Left lung (tissue), 4 donors: ENCODE measurements at regions not wholly inside any gene's neighbourhood (a gene's known extent, or its start where the extent isn't known, plus 50 kb on each side); places are given as distances from the start of the nearest gene placed in this dataset.

Experiments
- ATAC-seq: fragments of 200-7000 bp; cut with Tn5 transposase; one replicate; pipeline ENCODE4 v1.9.1; 2020; ENCODE audit warnings: moderate library complexity
- DNase-seq, 4 donors: peaks; one replicate each; pipeline ENCODE4 v3.0.0-alpha.2; 2013 to 2020
- H3K27ac ChIP-seq, 2 donors: fragments of 200-600 bp; sonication (generic) in 1 of 2; one replicate each; pipeline versions ENCODE4 v1.5.0 to v1.8.0; 2020 to 2021
- H3K27me3 ChIP-seq, 2 donors: fragments of 200-600 bp; sonication (generic) in 1 of 2; one replicate each; pipeline versions ENCODE4 v1.5.0 to v1.8.0; 2020 to 2021
- H3K36me3 ChIP-seq, 2 donors: fragments of 200-600 bp; sonication (generic) in 1 of 2; one replicate each; pipeline versions ENCODE4 v1.5.0 to v1.8.0; 2020 to 2021
- H3K4me1 ChIP-seq, 2 donors: fragments of 200-600 bp; one replicate each; pipeline ENCODE4 v1.8.0; 2021
- H3K4me3 ChIP-seq, 2 donors: fragments of 200-600 bp; sonication (generic) in 1 of 2; one replicate each; pipeline versions ENCODE4 v1.5.0 to v1.8.0; 2020 to 2021; ENCODE audit warnings: mild to moderate bottlenecking in 1 of 2
- H3K9me3 ChIP-seq, 2 donors: fragments of 200-600 bp; sonication (generic) in 1 of 2; one replicate each; pipeline versions ENCODE4 v1.5.0 to v1.8.0; 2020 to 2021
- CTCF ChIP-seq, 2 donors: fragments of 200-600 bp; sonication (generic) in 1 of 2; IDR thresholded peaks; one replicate each; pipeline versions ENCODE4 v1.5.0 to v1.8.0; 2021; ENCODE audit warnings: antibody characterized with exemption in 2 of 2
- intact Hi-C, 2 donors: fragments of 100-400 bp; cut with DNase I; formaldehyde crosslinking; loops; one replicate each; pipeline versions ENCODE4 v1.11.2 to v1.14.2; 2022
- donor health status: DM: no; HTN: yes; CAD: no.
- donor health status: DM: no; HTN: no; CAD: no.

GRCh38 chr11:25886036-25886435 lies 445.9 kb upstream of the ANO3 start:
- Histone ChIP-seq H3K4me1 (no peaks in the 10 kb centered on the region), H3K36me3 (no peaks in the 10 kb centered on the region), H3K4me3 (no peak overlapping the region), H3K27ac (no peak overlapping the region), H3K9me3 (no peaks in the 10 kb centered on the region), H3K27me3 (no peaks in the 10 kb centered on the region)
- no peak for TF ChIP-seq CTCF (IDR thresholded peaks at IDR 0.05)
- intact Hi-C loops, result no loop called here
- ATAC-seq, result no peak
- no peak for DNase-seq

GRCh38 chr11:25890626-25891260 lies 441.2 kb upstream of the ANO3 start:
- no peak for ATAC-seq
- H3K4me3 ChIP-seq, result no peak overlapping the region
- no peaks in the 10 kb centered on the region for H3K9me3 ChIP-seq
- TF ChIP-seq CTCF (IDR thresholded peaks at IDR 0.05), result no peak
- H3K27me3 ChIP-seq, result no peaks in the 10 kb centered on the region
- H3K4me1 ChIP-seq, result no peaks in the 10 kb centered on the region
- H3K27ac ChIP-seq, result no peak overlapping the region
- intact Hi-C loops, result no loop called here
- no peak for DNase-seq
- H3K36me3 ChIP-seq, result no peaks in the 10 kb centered on the region

GRCh38 chr11:25891960-25892359 lies 440.0 kb upstream of the ANO3 start:
- TF ChIP-seq CTCF (IDR thresholded peaks at IDR 0.05), result no peak
- no peak overlapping the region for H3K27ac ChIP-seq
- H3K4me1 ChIP-seq, result no peaks in the 10 kb centered on the region
- H3K9me3 ChIP-seq, result no peaks in the 10 kb centered on the region
- no peaks in the 10 kb centered on the region for H3K27me3 ChIP-seq
- DNase-seq (no peak), ATAC-seq (no peak)
- no peaks in the 10 kb centered on the region for H3K36me3 ChIP-seq
- no peak overlapping the region for H3K4me3 ChIP-seq
- intact Hi-C loops, result no loop called here

GRCh38 chr11:25899617-25900160 lies 432.2 kb upstream of the ANO3 start:
- Histone ChIP-seq H3K4me3 (no peak overlapping the region), H3K27ac (no peak overlapping the region), H3K4me1 (no peaks in the 10 kb centered on the region), H3K9me3 (no peaks in the 10 kb centered on the region), H3K36me3 (no peaks in the 10 kb centered on the region), H3K27me3 (no peaks in the 10 kb centered on the region)
- DNase-seq (no peak), ATAC-seq (no peak)
- TF ChIP-seq CTCF (IDR thresholded peaks at IDR 0.05), result no peak
- intact Hi-C loops, result no loop called here

GRCh38 chr11:25900814-25901213 lies 431.1 kb upstream of the ANO3 start:
- TF ChIP-seq CTCF (IDR thresholded peaks at IDR 0.05), result no peak
- H3K4me3 ChIP-seq, result no peak overlapping the region
- H3K4me1 ChIP-seq, result no peaks in the 10 kb centered on the region
- H3K36me3 ChIP-seq, result no peaks in the 10 kb centered on the region
- H3K27me3 ChIP-seq, result no peaks in the 10 kb centered on the region
- H3K9me3 ChIP-seq, result no peaks in the 10 kb centered on the region
- ATAC-seq (no peak), DNase-seq (no peak)
- no peak overlapping the region for H3K27ac ChIP-seq
- intact Hi-C loops, result no loop called here
